GM06990 (cell line): ENCODE measurements at regions not wholly inside any gene's neighbourhood (a gene's known extent, or its start where the extent isn't known, plus 50 kb on each side); places are given as distances from the start of the nearest gene placed in this dataset.

Experiments used
- DNase-seq: peaks from one replicate; pipeline ENCODE4 v3.0.0-alpha.2; 2011; ENCODE audit not compliant: insufficient read length; ENCODE audit errors: extremely low read depth
- H3K27me3 ChIP-seq: replicated peaks from 2 replicates; pipeline ENCODE4 v1.6.0; 2011; ENCODE audit warnings: low read length; ENCODE audit not compliant: control insufficient read depth, insufficient read depth
- H3K36me3 ChIP-seq: 2 replicates; pipeline ENCODE4 v1.5.1; 2011; ENCODE audit warnings: low read length; ENCODE audit not compliant: control insufficient read depth, insufficient read depth
- H3K4me3 ChIP-seq: replicated peaks from 2 replicates; pipeline ENCODE4 v1.5.1; 2011; ENCODE audit warnings: low read depth, mild to moderate bottlenecking, control low read depth, low read length
- CTCF ChIP-seq: IDR thresholded peaks from 2 replicates; pipeline ENCODE4 v1.5.1; 2011; ENCODE audit warnings: low read length, control low read depth, mild to moderate bottlenecking, inconsistent platforms; ENCODE audit not compliant: insufficient read depth, poor library complexity, severe bottlenecking

- Histone ChIP-seq H3K4me3 (no peak overlapping the region), H3K36me3 (no peaks in the 10 kb centered on the region), H3K27me3 (no peaks in the 10 kb centered on the region)
- no peak for TF ChIP-seq CTCF
- no peak for DNase-seq
Measured at GRCh38 chr13:81771951-81772350, 1431.0 kb upstream of the SPRY2 start.

- TF ChIP-seq CTCF = no peak
- no peak for DNase-seq
- H3K27me3 ChIP-seq = no peaks in the 10 kb centered on the region
- H3K4me3 ChIP-seq = no peak overlapping the region
- H3K36me3 ChIP-seq = no peaks in the 10 kb centered on the region
Measured at GRCh38 chr13:81770868-81771505, 1430.1 kb upstream of the SPRY2 start.

- no peaks in the 10 kb centered on the region for H3K36me3 ChIP-seq
- H3K27me3 ChIP-seq = no peaks in the 10 kb centered on the region
- no peak for DNase-seq
- no peak for TF ChIP-seq CTCF
- no peak overlapping the region for H3K4me3 ChIP-seq
Measured at GRCh38 chr13:81762449-81762848, 1421.5 kb upstream of the SPRY2 start.

- Histone ChIP-seq H3K4me3 (no peak overlapping the region), H3K36me3 (no peaks in the 10 kb centered on the region), H3K27me3 (no peaks in the 10 kb centered on the region)
- DNase-seq = no peak
- no peak for TF ChIP-seq CTCF
Measured at GRCh38 chr13:81760316-81760715, 1419.4 kb upstream of the SPRY2 start.

GRCh38 chr13:81757348-81757970 is 1416.5 kb upstream of the SPRY2 start:
- no peak for TF ChIP-seq CTCF
- Histone ChIP-seq H3K36me3 (no peaks in the 10 kb centered on the region), H3K27me3 (no peaks in the 10 kb centered on the region), H3K4me3 (no peak overlapping the region)
- DNase-seq = no peak

GRCh38 chr13:81745391-81745790 is 1404.5 kb upstream of the SPRY2 start:
- no peak for TF ChIP-seq CTCF
- DNase-seq = no peak

More at GRCh38 chr13:81745391-81745790, 1404.5 kb upstream of the SPRY2 start:
- Histone ChIP-seq H3K27me3 (no peaks in the 10 kb centered on the region), H3K4me3 (no peak overlapping the region), H3K36me3 (no peaks in the 10 kb centered on the region)
